ENCODE measurements at regions not wholly inside any gene's neighbourhood (a gene's known extent, or its start where the extent isn't known, plus 50 kb on each side); places are given as distances from the start of the nearest gene placed in this dataset.

DNA sequence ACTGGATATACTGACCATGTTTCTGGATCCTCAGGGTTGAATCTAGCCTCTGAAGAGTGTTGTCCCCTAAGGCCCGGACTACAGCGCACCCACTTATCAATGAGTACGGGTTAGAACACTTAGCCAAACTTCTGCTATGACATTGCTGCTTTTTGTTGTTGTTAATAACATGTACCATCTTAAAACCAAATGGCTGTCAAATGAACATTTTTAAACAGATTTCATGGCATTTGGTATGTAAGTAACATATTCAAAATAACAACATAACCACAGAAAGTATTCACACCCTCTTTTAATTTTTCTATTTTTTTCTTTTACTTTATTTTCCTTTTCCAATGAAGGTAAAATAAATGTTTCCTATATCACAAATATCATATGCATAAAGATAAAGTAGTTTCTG, 1292.5 kb upstream of the TENM4 start:
- Histone ChIP-seq H3K36me3 (ENCODE audit: insufficient read depth, low read length) (no peaks in the 10 kb centered on the region), H3K27me3 (ENCODE audit: insufficient read depth, low read length) (no peaks in the 10 kb centered on the region), H3K27ac (ENCODE audit: low read depth, low read length) (no peak overlapping the region), H3K4me1 (ENCODE audit: insufficient read depth, low read length) (no peaks in the 10 kb centered on the region), H3K4me3 (ENCODE audit: low read length in 2 of 2) (no peak overlapping the region), H3K9me3 (ENCODE audit: control insufficient read depth in 1 of 2, low read length in 2 of 2) (no peaks in the 10 kb centered on the region)
- intact Hi-C loops (cut with micrococcal nuclease): no loop called here
- Mint-ChIP-seq H3K27ac (no peak overlapping the region), H3K4me1 (no peaks in the 10 kb centered on the region), H3K36me3 (no peaks in the 10 kb centered on the region), H3K4me3 (no peak overlapping the region), H3K27me3 (no peaks in the 10 kb centered on the region), H3K9me3 (peaks cover 0 to 26% (median 8%) of the 10 kb centered on the region in 8 donors)
- no peak for DNase-seq
- ChIA-PET CTCF (ENCODE audit: partially characterized antibody) (no interaction called here), POLR2A (ENCODE audit: partially characterized antibody) (no interaction called here)

DNA sequence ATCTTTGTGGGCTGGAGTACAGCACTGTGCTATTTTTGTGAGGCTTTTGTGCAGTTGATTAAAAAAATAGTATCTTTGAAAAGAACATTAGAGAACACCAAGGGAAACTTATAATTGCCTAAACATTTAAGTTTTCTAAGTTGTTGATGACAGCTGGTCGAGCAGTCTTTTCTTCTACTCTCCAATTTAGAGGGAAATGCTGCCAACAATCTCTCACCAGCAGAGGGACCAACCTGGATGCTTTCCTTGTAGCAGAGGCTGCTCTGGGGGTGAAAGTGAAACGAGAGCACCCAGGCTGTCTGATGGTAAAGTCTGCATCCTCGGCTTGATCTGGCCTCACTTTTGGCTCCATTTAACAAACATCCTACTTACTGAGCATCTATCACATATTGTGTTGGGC, 1286.5 kb upstream of the TENM4 start:
- H3K4me3 Mint-ChIP-seq: no peak overlapping the region
- Histone ChIP-seq H3K4me3 (ENCODE audit: low read length in 2 of 2) (no peak overlapping the region), H3K9me3 (ENCODE audit: control insufficient read depth in 1 of 2, low read length in 2 of 2) (no peaks in the 10 kb centered on the region), H3K36me3 (ENCODE audit: insufficient read depth, low read length) (no peaks in the 10 kb centered on the region), H3K4me1 (ENCODE audit: insufficient read depth, low read length) (no peaks in the 10 kb centered on the region), H3K27me3 (ENCODE audit: insufficient read depth, low read length) (no peaks in the 10 kb centered on the region), H3K27ac (ENCODE audit: low read depth, low read length) (no peak overlapping the region)
- ChIA-PET POLR2A (ENCODE audit: partially characterized antibody) (no interaction called here), CTCF (ENCODE audit: partially characterized antibody) (no interaction called here)
- DNase-seq: peak in 1 of 5 donors; percentile 28
- H3K36me3 Mint-ChIP-seq: no peaks in the 10 kb centered on the region
- H3K27me3 Mint-ChIP-seq: no peaks in the 10 kb centered on the region
- peaks cover 0 to 17% (median 7%) of the 10 kb centered on the region in 8 donors for H3K9me3 Mint-ChIP-seq
- intact Hi-C loops (cut with micrococcal nuclease): no loop called here
- H3K27ac Mint-ChIP-seq: no peak overlapping the region
- no peaks in the 10 kb centered on the region for H3K4me1 Mint-ChIP-seq

DNA sequence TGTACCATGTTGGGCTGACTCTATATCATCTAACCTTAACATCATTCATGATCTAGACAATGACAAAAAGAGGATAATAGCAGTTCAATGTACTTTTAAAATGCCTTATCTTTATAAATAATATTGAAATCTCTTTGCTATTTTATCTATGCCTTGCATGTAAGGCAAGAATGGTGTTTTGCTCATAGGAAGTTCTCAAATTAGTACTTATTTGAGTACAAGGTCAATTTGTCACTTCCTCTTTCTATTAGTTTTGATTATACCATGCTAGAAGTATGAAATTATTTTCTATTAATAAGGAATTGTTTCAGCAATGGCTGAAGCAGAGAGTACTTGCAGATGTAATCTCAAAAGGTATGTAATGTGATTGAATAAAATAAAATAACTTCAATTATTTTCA, 1285.4 kb upstream of the TENM4 start:
- no peak for DNase-seq
- Mint-ChIP-seq H3K9me3 (peaks cover 2 to 18% (median 7%) of the 10 kb centered on the region in 8 donors), H3K27me3 (no peaks in the 10 kb centered on the region), H3K4me1 (no peaks in the 10 kb centered on the region), H3K27ac (no peak overlapping the region), H3K36me3 (no peaks in the 10 kb centered on the region), H3K4me3 (no peak overlapping the region)
- ChIA-PET POLR2A (ENCODE audit: partially characterized antibody) (no interaction called here), CTCF (ENCODE audit: partially characterized antibody) (no interaction called here)
- H3K4me3 ChIP-seq (ENCODE audit: low read length in 2 of 2): no peak overlapping the region
- intact Hi-C loops (cut with micrococcal nuclease): no loop called here
- H3K9me3 ChIP-seq (ENCODE audit: control insufficient read depth in 1 of 2, low read length in 2 of 2): no peaks in the 10 kb centered on the region
- no peaks in the 10 kb centered on the region for H3K36me3 ChIP-seq (ENCODE audit: insufficient read depth, low read length)
- no peaks in the 10 kb centered on the region for H3K4me1 ChIP-seq (ENCODE audit: insufficient read depth, low read length)
- H3K27me3 ChIP-seq (ENCODE audit: insufficient read depth, low read length): no peaks in the 10 kb centered on the region
- no peak overlapping the region for H3K27ac ChIP-seq (ENCODE audit: low read depth, low read length)

DNA sequence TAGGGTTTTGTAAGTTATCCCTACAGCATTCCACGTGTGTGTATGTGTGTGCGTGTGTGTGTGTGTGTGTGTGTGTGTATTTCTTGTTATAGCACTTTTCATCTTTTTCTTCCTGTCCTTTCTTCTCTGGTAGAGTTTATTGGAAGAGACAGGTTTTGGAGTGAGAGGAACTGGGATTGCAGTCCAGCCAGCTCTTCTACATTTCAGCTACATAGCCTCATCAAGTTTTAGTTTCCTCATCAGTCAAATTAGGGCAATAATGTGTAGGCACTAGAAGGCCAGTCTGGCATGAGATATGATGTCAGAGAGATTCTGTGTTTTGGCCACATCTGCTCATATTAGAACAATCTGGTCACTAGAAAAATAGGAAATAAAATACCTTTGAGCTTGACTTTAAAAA, 1283.5 kb upstream of the TENM4 start:
- POLR2A ChIA-PET (ENCODE audit: partially characterized antibody): no interaction called here
- Mint-ChIP-seq H3K9me3 (peaks cover 2 to 19% (median 9%) of the 10 kb centered on the region in 8 donors), H3K27ac (no peak overlapping the region), H3K36me3 (no peaks in the 10 kb centered on the region), H3K4me1 (no peaks in the 10 kb centered on the region), H3K27me3 (no peaks in the 10 kb centered on the region), H3K4me3 (no peak overlapping the region)
- CTCF ChIA-PET (ENCODE audit: partially characterized antibody): no interaction called here
- no peak for DNase-seq
- Histone ChIP-seq H3K27me3 (ENCODE audit: insufficient read depth, low read length) (no peaks in the 10 kb centered on the region), H3K4me1 (ENCODE audit: insufficient read depth, low read length) (no peaks in the 10 kb centered on the region), H3K27ac (ENCODE audit: low read depth, low read length) (no peak overlapping the region), H3K4me3 (ENCODE audit: low read length in 2 of 2) (no peak overlapping the region), H3K36me3 (ENCODE audit: insufficient read depth, low read length) (no peaks in the 10 kb centered on the region), H3K9me3 (ENCODE audit: control insufficient read depth in 1 of 2, low read length in 2 of 2) (no peaks in the 10 kb centered on the region)
- intact Hi-C loops (cut with micrococcal nuclease): no loop called here

DNA sequence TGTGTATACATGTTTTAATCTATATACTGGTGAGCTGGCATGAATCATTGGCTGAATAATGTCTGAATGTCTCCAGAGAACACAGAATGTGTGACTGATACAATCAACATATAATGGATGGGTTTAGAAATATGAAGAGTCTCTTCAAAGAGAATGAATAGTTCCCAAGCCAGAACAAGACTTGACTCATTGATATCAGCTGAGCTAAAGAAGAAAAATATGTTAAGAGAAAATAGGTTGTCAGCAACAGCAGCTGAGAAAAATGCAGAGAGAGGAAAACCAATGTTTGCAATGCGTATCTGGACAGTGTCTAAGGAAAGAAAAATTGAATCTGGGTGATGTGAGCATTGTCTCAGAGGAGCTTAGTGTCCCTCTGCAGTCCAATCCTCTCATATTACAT, 1281.8 kb upstream of the TENM4 start:
- intact Hi-C loops (cut with micrococcal nuclease): no loop called here
- no peak for DNase-seq
- Histone ChIP-seq H3K9me3 (ENCODE audit: control insufficient read depth in 1 of 2, low read length in 2 of 2) (no peaks in the 10 kb centered on the region), H3K27ac (ENCODE audit: low read depth, low read length) (no peak overlapping the region), H3K4me1 (ENCODE audit: insufficient read depth, low read length) (no peaks in the 10 kb centered on the region), H3K36me3 (ENCODE audit: insufficient read depth, low read length) (no peaks in the 10 kb centered on the region), H3K27me3 (ENCODE audit: insufficient read depth, low read length) (no peaks in the 10 kb centered on the region), H3K4me3 (ENCODE audit: low read length in 2 of 2) (no peak overlapping the region)
- Mint-ChIP-seq H3K27me3 (no peaks in the 10 kb centered on the region), H3K4me3 (no peak overlapping the region), H3K4me1 (no peaks in the 10 kb centered on the region), H3K9me3 (peaks cover 0 to 15% (median 8%) of the 10 kb centered on the region in 8 donors), H3K27ac (no peak overlapping the region), H3K36me3 (no peaks in the 10 kb centered on the region)
- ChIA-PET CTCF (ENCODE audit: partially characterized antibody) (no interaction called here), POLR2A (ENCODE audit: partially characterized antibody) (no interaction called here)

DNA sequence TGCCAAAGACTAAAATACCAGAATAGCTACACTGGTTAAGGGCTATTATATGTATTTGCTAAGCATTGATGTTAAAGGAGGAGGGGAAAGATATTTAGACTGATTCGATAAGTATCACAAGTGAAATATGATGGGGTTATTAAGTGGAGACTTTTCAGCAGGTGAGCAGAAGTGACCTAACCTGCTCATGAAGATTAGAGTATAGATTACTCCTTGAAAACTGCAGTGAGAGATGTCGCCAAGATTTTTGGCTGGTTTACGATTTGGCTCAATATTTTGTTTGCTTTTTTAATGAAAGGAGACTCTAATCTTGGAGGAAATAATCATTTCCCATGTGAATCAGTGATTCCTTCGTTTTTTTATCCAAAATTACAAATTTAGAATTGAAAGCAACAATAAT, 1279.5 kb upstream of the TENM4 start:
- CTCF ChIA-PET (ENCODE audit: partially characterized antibody): no interaction called here
- intact Hi-C loops (cut with micrococcal nuclease): no loop called here
- H3K4me3 Mint-ChIP-seq: no peak overlapping the region

DNA sequence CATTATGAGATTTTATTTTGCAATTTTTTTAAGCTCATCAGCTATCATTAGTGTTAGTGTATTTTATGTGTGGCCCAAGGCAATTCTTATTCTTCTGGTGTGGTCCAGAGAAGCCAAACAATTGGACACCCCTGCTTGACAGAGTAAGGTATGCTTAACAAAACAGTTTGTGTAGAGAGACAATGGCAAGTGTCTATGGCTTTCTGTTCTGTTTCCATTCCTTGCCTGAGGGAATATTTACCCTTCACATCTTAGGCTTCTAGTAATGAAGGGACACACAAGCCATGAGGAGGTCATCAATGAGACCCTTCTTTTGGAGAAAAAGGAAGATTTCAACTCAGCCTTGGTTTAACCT, 1278.4 kb upstream of the TENM4 start:
- Mint-ChIP-seq H3K4me3 (no peak overlapping the region), H3K36me3 (no peaks in the 10 kb centered on the region), H3K4me1 (no peaks in the 10 kb centered on the region), H3K9me3 (peaks cover 0 to 13% (median 8%) of the 10 kb centered on the region in 8 donors), H3K27me3 (no peaks in the 10 kb centered on the region), H3K27ac (no peak overlapping the region)
- CTCF ChIA-PET (ENCODE audit: partially characterized antibody): no interaction called here
- intact Hi-C loops (cut with micrococcal nuclease): no loop called here
- no peak for DNase-seq
- POLR2A ChIA-PET (ENCODE audit: partially characterized antibody): no interaction called here
- H3K27ac ChIP-seq (ENCODE audit: low read depth, low read length): no peak overlapping the region
- no peaks in the 10 kb centered on the region for H3K27me3 ChIP-seq (ENCODE audit: insufficient read depth, low read length)
- peaks cover 0 to 4% of the 10 kb centered on the region in 2 donors for H3K9me3 ChIP-seq (ENCODE audit: control insufficient read depth in 1 of 2, low read length in 2 of 2)
- H3K4me1 ChIP-seq (ENCODE audit: insufficient read depth, low read length): no peaks in the 10 kb centered on the region
- no peak overlapping the region for H3K4me3 ChIP-seq (ENCODE audit: low read length in 2 of 2)
- H3K36me3 ChIP-seq (ENCODE audit: insufficient read depth, low read length): no peaks in the 10 kb centered on the region

More for the DNA sequence above, 1279.5 kb upstream of the TENM4 start:
- Histone ChIP-seq H3K4me3 (ENCODE audit: low read length in 2 of 2) (no peak overlapping the region), H3K4me1 (ENCODE audit: insufficient read depth, low read length) (no peaks in the 10 kb centered on the region), H3K27ac (ENCODE audit: low read depth, low read length) (no peak overlapping the region), H3K36me3 (ENCODE audit: insufficient read depth, low read length) (no peaks in the 10 kb centered on the region), H3K27me3 (ENCODE audit: insufficient read depth, low read length) (no peaks in the 10 kb centered on the region), H3K9me3 (ENCODE audit: control insufficient read depth in 1 of 2, low read length in 2 of 2) (no peaks in the 10 kb centered on the region)
- no peak for DNase-seq
- Mint-ChIP-seq H3K27me3 (no peaks in the 10 kb centered on the region), H3K27ac (no peak overlapping the region), H3K4me1 (no peaks in the 10 kb centered on the region), H3K36me3 (no peaks in the 10 kb centered on the region), H3K9me3 (peaks cover 0 to 13% (median 8%) of the 10 kb centered on the region in 8 donors)
- POLR2A ChIA-PET (ENCODE audit: partially characterized antibody): no interaction called here

DNA sequence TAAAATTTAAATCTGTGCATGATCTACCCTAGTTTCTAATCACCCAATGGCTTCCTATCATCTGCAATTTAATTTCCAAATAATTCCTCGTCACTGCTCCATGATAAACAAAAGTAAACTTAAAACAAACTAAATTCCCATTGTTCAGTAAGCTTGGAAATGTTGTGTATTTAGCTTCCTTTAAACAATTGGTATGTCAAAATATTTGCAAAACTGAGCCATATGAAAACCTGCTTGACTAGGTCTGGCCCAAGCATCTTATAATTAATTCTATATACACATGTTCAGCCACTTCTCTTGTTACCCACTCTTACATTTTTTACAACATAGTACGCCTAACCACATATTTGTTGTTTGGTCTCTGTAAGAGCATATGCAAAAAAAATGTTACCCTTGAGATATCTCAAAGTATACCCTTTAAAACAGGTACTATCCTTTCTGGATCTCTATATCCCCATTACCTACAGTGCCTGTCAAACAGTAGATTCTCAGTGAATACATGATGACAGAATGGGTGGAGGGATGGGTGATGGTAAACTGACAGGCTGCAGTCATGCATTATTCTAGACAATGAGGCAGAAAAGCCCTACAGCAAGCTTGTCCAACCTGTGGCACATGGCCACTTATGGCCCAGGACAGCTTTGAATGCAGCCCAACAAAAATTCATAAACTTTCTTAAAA, 1277.9 kb upstream of the TENM4 start:
- ChIA-PET POLR2A (ENCODE audit: partially characterized antibody) (no interaction called here), CTCF (ENCODE audit: partially characterized antibody) (no interaction called here)
- no peak overlapping the region for H3K27ac Mint-ChIP-seq
- intact Hi-C loops (cut with micrococcal nuclease): no loop called here
- H3K36me3 ChIP-seq (ENCODE audit: insufficient read depth, low read length): no peaks in the 10 kb centered on the region
- no peak for DNase-seq
- no peaks in the 10 kb centered on the region for H3K4me1 ChIP-seq (ENCODE audit: insufficient read depth, low read length)
- H3K9me3 Mint-ChIP-seq: peaks cover 0 to 13% (median 8%) of the 10 kb centered on the region in 8 donors
- H3K4me1 Mint-ChIP-seq: no peaks in the 10 kb centered on the region
- peaks cover 0 to 4% of the 10 kb centered on the region in 2 donors for H3K9me3 ChIP-seq (ENCODE audit: control insufficient read depth in 1 of 2, low read length in 2 of 2)
- H3K4me3 Mint-ChIP-seq: no peak overlapping the region
- H3K27me3 Mint-ChIP-seq: no peaks in the 10 kb centered on the region
- no peaks in the 10 kb centered on the region for H3K36me3 Mint-ChIP-seq
- no peak overlapping the region for H3K4me3 ChIP-seq (ENCODE audit: low read length in 2 of 2)
- H3K27ac ChIP-seq (ENCODE audit: low read depth, low read length): no peak overlapping the region
- no peaks in the 10 kb centered on the region for H3K27me3 ChIP-seq (ENCODE audit: insufficient read depth, low read length)

Measured in CD4-positive, alpha-beta memory T cell (primary cell).